ENCODE measurements at regions not wholly inside any gene's neighbourhood (a gene's known extent, or its start where the extent isn't known, plus 50 kb on each side); places are given as distances from the start of the nearest gene placed in this dataset.
"Not testable (repeated sequence)": the region's sequence is repeated elsewhere in the genome, so short reads cannot be mapped to it uniquely, and the experiment has no call there.

GRCh38 chr2:193843675-193844074, 1648.9 kb upstream of the TMEFF2 start:
- H3K9me3 ChIP-seq (ENCODE audit: severe bottlenecking) = no peaks in the 10 kb centered on the region
- no peaks in the 10 kb centered on the region for H3K36me3 ChIP-seq
- TF ChIP-seq CTCF (IDR thresholded peaks at IDR 0.05; ENCODE audit: low read depth, low read length) = no peak
- H3K27ac ChIP-seq = no peak overlapping the region
- no peak for DNase-seq
- H3K27me3 ChIP-seq (ENCODE audit: insufficient read depth, low read depth, severe bottlenecking) = no peaks in the 10 kb centered on the region
- H3K4me3 ChIP-seq (ENCODE audit: low read depth, low read length) = no peak overlapping the region

- Histone ChIP-seq H3K9me3 (ENCODE audit: severe bottlenecking) (no peaks in the 10 kb centered on the region), H3K27me3 (ENCODE audit: insufficient read depth, low read depth, severe bottlenecking) (no peaks in the 10 kb centered on the region)
Measured at GRCh38 chr2:193841384-193842150, 1646.8 kb upstream of the TMEFF2 start.

GRCh38 chr2:193837111-193837738, 1642.5 kb upstream of the TMEFF2 start:
- no peaks in the 10 kb centered on the region for H3K36me3 ChIP-seq
- no peak for DNase-seq
- H3K27me3 ChIP-seq (ENCODE audit: insufficient read depth, low read depth, severe bottlenecking) = no peaks in the 10 kb centered on the region
- no peaks in the 10 kb centered on the region for H3K9me3 ChIP-seq (ENCODE audit: severe bottlenecking)
- no peak for TF ChIP-seq CTCF (IDR thresholded peaks at IDR 0.05; ENCODE audit: low read depth, low read length)
- no peak overlapping the region for H3K27ac ChIP-seq
- no peak overlapping the region for H3K4me3 ChIP-seq (ENCODE audit: low read depth, low read length)

More at GRCh38 chr2:193841384-193842150, 1646.8 kb upstream of the TMEFF2 start:
- no peak overlapping the region for H3K4me3 ChIP-seq (ENCODE audit: low read depth, low read length)
- no peak for DNase-seq
- no peak overlapping the region for H3K27ac ChIP-seq
- no peaks in the 10 kb centered on the region for H3K36me3 ChIP-seq
- TF ChIP-seq CTCF (IDR thresholded peaks at IDR 0.05; ENCODE audit: low read depth, low read length) = no peak

- not testable (repeated sequence) for H3K27ac ChIP-seq
Measured at GRCh38 chr2:193836424-193837006, 1641.8 kb upstream of the TMEFF2 start.

GRCh38 chr2:193833895-193834294, 1639.2 kb upstream of the TMEFF2 start:
- DNase-seq; H3K27ac ChIP-seq; H3K4me3 ChIP-seq (ENCODE audit: low read depth, low read length); H3K27me3 ChIP-seq (ENCODE audit: insufficient read depth, low read depth, severe bottlenecking); H3K36me3 ChIP-seq; H3K9me3 ChIP-seq (ENCODE audit: severe bottlenecking): not testable (repeated sequence)

More at GRCh38 chr2:193836424-193837006, 1641.8 kb upstream of the TMEFF2 start:
- H3K27me3 ChIP-seq (ENCODE audit: insufficient read depth, low read depth, severe bottlenecking); H3K9me3 ChIP-seq (ENCODE audit: severe bottlenecking); H3K36me3 ChIP-seq; DNase-seq; H3K4me3 ChIP-seq (ENCODE audit: low read depth, low read length): not testable (repeated sequence)

- Histone ChIP-seq H3K27ac (no peak overlapping the region), H3K9me3 (ENCODE audit: severe bottlenecking) (no peaks in the 10 kb centered on the region), H3K4me3 (ENCODE audit: low read depth, low read length) (no peak overlapping the region), H3K36me3 (no peaks in the 10 kb centered on the region), H3K27me3 (ENCODE audit: insufficient read depth, low read depth, severe bottlenecking) (no peaks in the 10 kb centered on the region)
- DNase-seq = no peak
- TF ChIP-seq CTCF (IDR thresholded peaks at IDR 0.05; ENCODE audit: low read depth, low read length) = no peak
Measured at GRCh38 chr2:193824474-193824873, 1629.7 kb upstream of the TMEFF2 start.

Measured in WERI-Rb-1 (cell line).